SK-N-DZ (cell line): ENCODE measurements at regions not wholly inside any gene's neighbourhood (a gene's known extent, or its start where the extent isn't known, plus 50 kb on each side); places are given as distances from the start of the nearest gene placed in this dataset.

Experiments
- DNase-seq: peaks from one replicate; pipeline ENCODE4 v3.0.0-alpha.2; 2015; ENCODE audit warnings: low spot score

- DNase-seq: no peak
Measured at GRCh38 chr2:238560234-238560633, 133.5 kb downstream of the ASB1 start.

GRCh38 chr2:238561230-238561629 lies 134.5 kb downstream of the ASB1 start:
- DNase-seq: no peak

- DNase-seq: no peak
Measured at GRCh38 chr2:238562446-238562845, 135.7 kb downstream of the ASB1 start.

GRCh38 chr2:238563551-238563950 lies 136.8 kb downstream of the ASB1 start:
- DNase-seq: no peak

- DNase-seq: no peak
Measured at GRCh38 chr2:238564286-238564920, 137.7 kb downstream of the ASB1 start.

- DNase-seq: no peak
Measured at GRCh38 chr2:238565031-238565430, 138.3 kb downstream of the ASB1 start.

- no peak for DNase-seq
Measured at GRCh38 chr2:238566001-238566645, 139.4 kb downstream of the ASB1 start.

GRCh38 chr2:238567067-238567855 lies 140.5 kb downstream of the ASB1 start:
- no peak for DNase-seq

- DNase-seq: no peak
Measured at GRCh38 chr2:238567996-238568395, 141.3 kb downstream of the ASB1 start.

GRCh38 chr2:238568455-238569440 lies 142.0 kb downstream of the ASB1 start:
- DNase-seq: no peak

GRCh38 chr2:238569507-238570195 lies 142.9 kb downstream of the ASB1 start:
- DNase-seq: no peak

- no peak for DNase-seq
Measured at GRCh38 chr2:238570391-238570790, 143.7 kb downstream of the ASB1 start.

- no peak for DNase-seq
Measured at GRCh38 chr2:238570926-238571325, 144.2 kb downstream of the ASB1 start.

GRCh38 chr2:238571661-238572372 lies 145.1 kb downstream of the ASB1 start:
- DNase-seq: no peak

GRCh38 chr2:238573065-238573778 lies 146.5 kb downstream of the ASB1 start:
- DNase-seq: no peak

- no peak for DNase-seq
Measured at GRCh38 chr2:238573916-238574315, 147.2 kb downstream of the ASB1 start.

GRCh38 chr2:238574490-238575271 lies 148.0 kb downstream of the ASB1 start:
- DNase-seq: no peak

GRCh38 chr2:238576674-238577073 lies 149.9 kb downstream of the ASB1 start:
- no peak for DNase-seq

GRCh38 chr2:238578256-238578655 lies 151.5 kb downstream of the ASB1 start:
- DNase-seq: no peak
